ENCODE measurements at regions not wholly inside any gene's neighbourhood (a gene's known extent, or its start where the extent isn't known, plus 50 kb on each side); places are given as distances from the start of the nearest gene placed in this dataset.

DNA sequence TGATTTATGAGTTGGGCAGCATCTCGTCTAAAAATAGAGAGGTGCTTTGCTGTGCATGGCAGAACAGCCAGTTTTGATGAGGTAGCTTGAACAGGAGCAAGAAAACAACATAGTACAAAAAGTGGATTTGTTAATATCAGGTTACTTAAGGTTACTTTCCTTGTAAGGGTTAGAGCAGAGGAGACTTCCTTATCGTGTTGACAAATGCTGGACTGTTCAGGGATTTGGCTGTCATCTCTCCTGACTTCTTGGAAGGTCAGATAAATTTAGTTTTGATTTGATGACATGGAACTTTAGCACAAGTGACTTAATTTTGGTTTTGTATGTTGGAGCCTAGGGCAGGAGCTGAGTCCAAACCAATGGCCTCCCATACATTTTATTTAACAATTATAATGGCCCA lies 163.9 kb upstream of the ELAC2 start:
- Histone ChIP-seq H3K79me2 (replicated peaks; ENCODE audit: insufficient read depth) (no peaks in the 10 kb centered on the region), H3K27me3 (ENCODE audit: insufficient read depth) (no peaks in the 10 kb centered on the region), H3K9me2 (ENCODE audit: insufficient read depth) (no peaks in the 10 kb centered on the region), H3K27ac (ENCODE audit: low read depth) (no peak overlapping the region), H4K20me1 (replicated peaks; ENCODE audit: insufficient read depth) (no peaks in the 10 kb centered on the region), H3K4me2 (no peak overlapping the region), H3F3A (replicated peaks; ENCODE audit: low read depth) (no peaks in the 10 kb centered on the region), H3K4me3 (no peak overlapping the region), H2AFZ (no peak overlapping the region), H3K4me1 (ENCODE audit: insufficient read depth) (no peaks in the 10 kb centered on the region), H3K36me3 (ENCODE audit: insufficient read depth) (no peaks in the 10 kb centered on the region)
- Mint-ChIP-seq H3K36me3 (ENCODE audit: low read depth) (peaks cover 2% of the 10 kb centered on the region; the same call in 2 of the 3 replicates), H3K4me1 (no peaks in the 10 kb centered on the region), H3K27ac (no peak overlapping the region), H3K27me3 (ENCODE audit: insufficient read depth, low read depth, poor library complexity) (no peaks in the 10 kb centered on the region), H3K9me3 (peaks cover 10% of the 10 kb centered on the region), H3K4me3 (no peak overlapping the region)
- no peak for TF ChIP-seq CREB1 (CRISPR knock-in tag; IDR thresholded peaks at IDR 0.05; ENCODE audit: low read depth)
- no peak for TF ChIP-seq STAT1 (IDR thresholded peaks at IDR 0.05; ENCODE audit: unreplicated experiment)
- TF ChIP-seq POLR2AphosphoS5 (IDR thresholded peaks at IDR 0.05; ENCODE audit: low read depth) = no peak
- no peak for TF ChIP-seq ZNF331 (CRISPR knock-in tag; IDR thresholded peaks at IDR 0.05; ENCODE audit: low read depth)
- ATAC-seq (no peak), DNase-seq (ENCODE audit: low spot score) (no peak)

GRCh38 chr17:13176436-13176835 lies 158.6 kb upstream of the ELAC2 start:
- no peaks in the 10 kb centered on the region; the same call in 1 of the 2 replicates for H3K36me3 ChIP-seq (ENCODE audit: insufficient read depth)
- no peaks in the 10 kb centered on the region for H3F3A ChIP-seq (replicated peaks; ENCODE audit: low read depth)
- no peaks in the 10 kb centered on the region for H3K4me1 Mint-ChIP-seq
- H3K4me3 ChIP-seq = no peak overlapping the region
- H3K9me3 Mint-ChIP-seq = peaks cover 50% of the 10 kb centered on the region
- H3K27me3 ChIP-seq (ENCODE audit: insufficient read depth) = no peaks in the 10 kb centered on the region
- no peak overlapping the region for H3K27ac Mint-ChIP-seq
- H3K4me1 ChIP-seq (ENCODE audit: insufficient read depth) = no peaks in the 10 kb centered on the region
- no peak overlapping the region for H3K4me3 Mint-ChIP-seq
- no peaks in the 10 kb centered on the region for H4K20me1 ChIP-seq (replicated peaks; ENCODE audit: insufficient read depth)
- H3K79me2 ChIP-seq (replicated peaks; ENCODE audit: insufficient read depth) = no peaks in the 10 kb centered on the region
- H3K4me2 ChIP-seq = no peak overlapping the region
- no peak overlapping the region for H2AFZ ChIP-seq
- H3K36me3 Mint-ChIP-seq (ENCODE audit: low read depth) = peaks cover 28% of the 10 kb centered on the region
- H3K27ac ChIP-seq (ENCODE audit: low read depth) = no peak overlapping the region
- ATAC-seq = no peak
- no peaks in the 10 kb centered on the region; the same call in 1 of the 2 replicates for H3K9me2 ChIP-seq (ENCODE audit: insufficient read depth)
- no peaks in the 10 kb centered on the region for H3K27me3 Mint-ChIP-seq (ENCODE audit: insufficient read depth, low read depth, poor library complexity)
- DNase-seq (ENCODE audit: low spot score) = no peak
- TF ChIP-seq, protein P1, sequence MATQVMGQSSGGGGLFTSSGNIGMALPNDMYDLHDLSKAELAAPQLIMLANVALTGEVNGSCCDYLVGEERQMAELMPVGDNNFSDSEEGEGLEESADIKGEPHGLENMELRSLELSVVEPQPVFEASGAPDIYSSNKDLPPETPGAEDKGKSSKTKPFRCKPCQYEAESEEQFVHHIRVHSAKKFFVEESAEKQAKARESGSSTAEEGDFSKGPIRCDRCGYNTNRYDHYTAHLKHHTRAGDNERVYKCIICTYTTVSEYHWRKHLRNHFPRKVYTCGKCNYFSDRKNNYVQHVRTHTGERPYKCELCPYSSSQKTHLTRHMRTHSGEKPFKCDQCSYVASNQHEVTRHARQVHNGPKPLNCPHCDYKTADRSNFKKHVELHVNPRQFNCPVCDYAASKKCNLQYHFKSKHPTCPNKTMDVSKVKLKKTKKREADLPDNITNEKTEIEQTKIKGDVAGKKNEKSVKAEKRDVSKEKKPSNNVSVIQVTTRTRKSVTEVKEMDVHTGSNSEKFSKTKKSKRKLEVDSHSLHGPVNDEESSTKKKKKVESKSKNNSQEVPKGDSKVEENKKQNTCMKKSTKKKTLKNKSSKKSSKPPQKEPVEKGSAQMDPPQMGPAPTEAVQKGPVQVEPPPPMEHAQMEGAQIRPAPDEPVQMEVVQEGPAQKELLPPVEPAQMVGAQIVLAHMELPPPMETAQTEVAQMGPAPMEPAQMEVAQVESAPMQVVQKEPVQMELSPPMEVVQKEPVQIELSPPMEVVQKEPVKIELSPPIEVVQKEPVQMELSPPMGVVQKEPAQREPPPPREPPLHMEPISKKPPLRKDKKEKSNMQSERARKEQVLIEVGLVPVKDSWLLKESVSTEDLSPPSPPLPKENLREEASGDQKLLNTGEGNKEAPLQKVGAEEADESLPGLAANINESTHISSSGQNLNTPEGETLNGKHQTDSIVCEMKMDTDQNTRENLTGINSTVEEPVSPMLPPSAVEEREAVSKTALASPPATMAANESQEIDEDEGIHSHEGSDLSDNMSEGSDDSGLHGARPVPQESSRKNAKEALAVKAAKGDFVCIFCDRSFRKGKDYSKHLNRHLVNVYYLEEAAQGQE (IDR thresholded peaks at IDR 0.05; ENCODE audit: unreplicated experiment) = no peak
- TF ChIP-seq ETS1 (IDR thresholded peaks at IDR 0.05) (no peak), POLR2AphosphoS5 (IDR thresholded peaks at IDR 0.05; ENCODE audit: low read depth) (no peak), CREB1 (CRISPR knock-in tag; IDR thresholded peaks at IDR 0.05; ENCODE audit: low read depth) (no peak), JUNB (IDR thresholded peaks at IDR 0.05; ENCODE audit: unreplicated experiment) (no peak), ZNF114 (CRISPR knock-in tag; IDR thresholded peaks at IDR 0.05) (no peak), STAT1 (IDR thresholded peaks at IDR 0.05; ENCODE audit: unreplicated experiment) (no peak), ZNF331 (CRISPR knock-in tag; IDR thresholded peaks at IDR 0.05; ENCODE audit: low read depth) (no peak)
- TF ChIP-seq, protein P2, sequence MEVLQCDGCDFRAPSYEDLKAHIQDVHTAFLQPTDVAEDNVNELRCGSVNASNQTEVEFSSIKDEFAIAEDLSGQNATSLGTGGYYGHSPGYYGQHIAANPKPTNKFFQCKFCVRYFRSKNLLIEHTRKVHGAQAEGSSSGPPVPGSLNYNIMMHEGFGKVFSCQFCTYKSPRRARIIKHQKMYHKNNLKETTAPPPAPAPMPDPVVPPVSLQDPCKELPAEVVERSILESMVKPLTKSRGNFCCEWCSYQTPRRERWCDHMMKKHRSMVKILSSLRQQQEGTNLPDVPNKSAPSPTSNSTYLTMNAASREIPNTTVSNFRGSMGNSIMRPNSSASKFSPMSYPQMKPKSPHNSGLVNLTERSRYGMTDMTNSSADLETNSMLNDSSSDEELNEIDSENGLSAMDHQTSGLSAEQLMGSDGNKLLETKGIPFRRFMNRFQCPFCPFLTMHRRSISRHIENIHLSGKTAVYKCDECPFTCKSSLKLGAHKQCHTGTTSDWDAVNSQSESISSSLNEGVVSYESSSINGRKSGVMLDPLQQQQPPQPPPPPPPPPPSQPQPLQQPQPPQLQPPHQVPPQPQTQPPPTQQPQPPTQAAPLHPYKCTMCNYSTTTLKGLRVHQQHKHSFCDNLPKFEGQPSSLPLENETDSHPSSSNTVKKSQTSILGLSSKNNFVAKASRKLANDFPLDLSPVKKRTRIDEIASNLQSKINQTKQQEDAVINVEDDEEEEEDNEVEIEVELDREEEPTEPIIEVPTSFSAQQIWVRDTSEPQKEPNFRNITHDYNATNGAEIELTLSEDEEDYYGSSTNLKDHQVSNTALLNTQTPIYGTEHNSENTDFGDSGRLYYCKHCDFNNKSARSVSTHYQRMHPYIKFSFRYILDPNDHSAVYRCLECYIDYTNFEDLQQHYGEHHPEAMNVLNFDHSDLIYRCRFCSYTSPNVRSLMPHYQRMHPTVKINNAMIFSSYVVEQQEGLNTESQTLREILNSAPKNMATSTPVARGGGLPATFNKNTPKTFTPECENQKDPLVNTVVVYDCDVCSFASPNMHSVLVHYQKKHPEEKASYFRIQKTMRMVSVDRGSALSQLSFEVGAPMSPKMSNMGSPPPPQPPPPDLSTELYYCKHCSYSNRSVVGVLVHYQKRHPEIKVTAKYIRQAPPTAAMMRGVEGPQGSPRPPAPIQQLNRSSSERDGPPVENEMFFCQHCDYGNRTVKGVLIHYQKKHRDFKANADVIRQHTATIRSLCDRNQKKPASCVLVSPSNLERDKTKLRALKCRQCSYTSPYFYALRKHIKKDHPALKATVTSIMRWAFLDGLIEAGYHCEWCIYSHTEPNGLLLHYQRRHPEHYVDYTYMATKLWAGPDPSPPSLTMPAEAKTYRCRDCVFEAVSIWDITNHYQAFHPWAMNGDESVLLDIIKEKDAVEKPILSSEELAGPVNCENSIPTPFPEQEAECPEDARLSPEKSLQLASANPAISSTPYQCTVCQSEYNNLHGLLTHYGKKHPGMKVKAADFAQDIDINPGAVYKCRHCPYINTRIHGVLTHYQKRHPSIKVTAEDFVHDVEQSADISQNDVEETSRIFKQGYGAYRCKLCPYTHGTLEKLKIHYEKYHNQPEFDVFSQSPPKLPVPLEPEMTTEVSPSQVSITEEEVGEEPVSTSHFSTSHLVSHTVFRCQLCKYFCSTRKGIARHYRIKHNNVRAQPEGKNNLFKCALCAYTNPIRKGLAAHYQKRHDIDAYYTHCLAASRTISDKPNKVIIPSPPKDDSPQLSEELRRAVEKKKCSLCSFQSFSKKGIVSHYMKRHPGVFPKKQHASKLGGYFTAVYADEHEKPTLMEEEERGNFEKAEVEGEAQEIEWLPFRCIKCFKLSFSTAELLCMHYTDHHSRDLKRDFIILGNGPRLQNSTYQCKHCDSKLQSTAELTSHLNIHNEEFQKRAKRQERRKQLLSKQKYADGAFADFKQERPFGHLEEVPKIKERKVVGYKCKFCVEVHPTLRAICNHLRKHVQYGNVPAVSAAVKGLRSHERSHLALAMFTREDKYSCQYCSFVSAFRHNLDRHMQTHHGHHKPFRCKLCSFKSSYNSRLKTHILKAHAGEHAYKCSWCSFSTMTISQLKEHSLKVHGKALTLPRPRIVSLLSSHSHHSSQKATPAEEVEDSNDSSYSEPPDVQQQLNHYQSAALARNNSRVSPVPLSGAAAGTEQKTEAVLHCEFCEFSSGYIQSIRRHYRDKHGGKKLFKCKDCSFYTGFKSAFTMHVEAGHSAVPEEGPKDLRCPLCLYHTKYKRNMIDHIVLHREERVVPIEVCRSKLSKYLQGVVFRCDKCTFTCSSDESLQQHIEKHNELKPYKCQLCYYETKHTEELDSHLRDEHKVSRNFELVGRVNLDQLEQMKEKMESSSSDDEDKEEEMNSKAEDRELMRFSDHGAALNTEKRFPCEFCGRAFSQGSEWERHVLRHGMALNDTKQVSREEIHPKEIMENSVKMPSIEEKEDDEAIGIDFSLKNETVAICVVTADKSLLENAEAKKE (CRISPR knock-in tag; IDR thresholded peaks at IDR 0.05) = no peak
